Caco-2 (cell line): ENCODE measurements at regions not wholly inside any gene's neighbourhood (a gene's known extent, or its start where the extent isn't known, plus 50 kb on each side); places are given as distances from the start of the nearest gene placed in this dataset.
A peak's percentile ranks its signal among the peaks of the same experiment; 100 is the strongest.

Experiments
- BruUV-seq: library from RNA; stranded (reverse); fragments of 400-500 nt; replicated peaks from 2 replicates; lab custom pipeline; 2021; lab: Mats Ljungman, UMichigan
- CTCF ChIA-PET: fragments of 300-600 bp; sonication (Branson Sonifier 250); formaldehyde crosslinking; loops from one replicate; lab custom pipeline; 2022; ENCODE audit warnings: antibody characterized with exemption; lab: Charles Lee
- POLR2A ChIA-PET: fragments of 300-600 bp; sonication (Branson Sonifier 250); formaldehyde crosslinking; loops from one replicate; lab custom pipeline; 2022; ENCODE audit warnings: antibody characterized with exemption; lab: Charles Lee
- DNase-seq, 2 experiments: peaks; one replicate each; pipeline versions ENCODE4 v3.0.0 to v3.0.0-alpha.2; 2020 to 2022
- H3K27me3 ChIP-seq: replicated peaks from 2 replicates; pipeline ENCODE4 v1.6.0; 2011; ENCODE audit warnings: low read length; ENCODE audit not compliant: control insufficient read depth, insufficient read depth
- H3K36me3 ChIP-seq: 2 replicates; pipeline ENCODE4 v1.5.1; 2011; ENCODE audit warnings: low read length; ENCODE audit not compliant: control insufficient read depth, insufficient read depth
- H3K4me1 ChIP-seq: fragments of 250-450 bp; sonication (Bioruptor Pico); 2 replicates; pipeline ENCODE4 v1.5.1; 2020; ENCODE audit warnings: mild to moderate bottlenecking
- H3K4me3 ChIP-seq: 2 replicates; pipeline ENCODE4 v1.5.1; 2011; ENCODE audit warnings: low read depth, mild to moderate bottlenecking, control low read depth, low read length
- H3K9me3 ChIP-seq: fragments of 250-450 bp; sonication (Bioruptor Pico); 2 replicates; pipeline ENCODE4 v1.5.1; 2020; ENCODE audit warnings: mild to moderate bottlenecking, moderate library complexity
- H3K27ac Mint-ChIP-seq: one replicate; pipeline ENCODE4 v1.8.0; 2022; ENCODE audit warnings: mixed read lengths; ENCODE audit not compliant: unreplicated experiment
- H3K27me3 Mint-ChIP-seq: one replicate; pipeline ENCODE4 v1.8.0; 2022; ENCODE audit warnings: mixed read lengths; ENCODE audit not compliant: insufficient read depth, unreplicated experiment
- H3K36me3 Mint-ChIP-seq: one replicate; pipeline ENCODE4 v1.8.0; 2022; ENCODE audit warnings: mild to moderate bottlenecking, mixed read lengths; ENCODE audit not compliant: insufficient read depth, unreplicated experiment
- H3K4me1 Mint-ChIP-seq: one replicate; pipeline ENCODE4 v1.8.0; 2022; ENCODE audit warnings: low read depth, mixed read lengths; ENCODE audit not compliant: unreplicated experiment
- H3K4me3 Mint-ChIP-seq: one replicate; pipeline ENCODE4 v1.8.0; 2022; ENCODE audit warnings: mild to moderate bottlenecking, moderate library complexity, mixed read lengths; ENCODE audit not compliant: unreplicated experiment
- H3K9me3 Mint-ChIP-seq: one replicate; pipeline ENCODE4 v1.8.0; 2022; ENCODE audit warnings: mixed read lengths; ENCODE audit not compliant: unreplicated experiment
- CTCF ChIP-seq, 2 experiments: fragments of 200-600 bp in 1 of 2; IDR thresholded peaks; 1 replicate in 1 of 2; 2 replicates in 1 of 2; pipeline versions ENCODE4 v1.5.1 to v1.8.0; 2011 to 2022; ENCODE audit warnings: antibody characterized with exemption in 1 of 2, control low read depth in 1 of 2, inconsistent platforms in 1 of 2, low read depth in 1 of 2, low read length in 1 of 2, mild to moderate bottlenecking in 1 of 2, moderate library complexity in 1 of 2; ENCODE audit not compliant: insufficient read depth in 1 of 2, severe bottlenecking in 1 of 2, unreplicated experiment in 1 of 2
- intact Hi-C: fragments of 100-400 bp; cut with micrococcal nuclease; formaldehyde crosslinking; loops from one replicate; pipeline ENCODE4 v1.10.0; 2022; ENCODE audit not compliant: unreplicated experiment

- no peaks in the 10 kb centered on the region for H3K36me3 ChIP-seq
- no TSS peak for BruUV-seq
- Mint-ChIP-seq H3K27ac (no peak overlapping the region), H3K4me3 (no peak overlapping the region), H3K9me3 (no peaks in the 10 kb centered on the region), H3K4me1 (peaks cover 12% of the 10 kb centered on the region), H3K36me3 (peaks cover 7% of the 10 kb centered on the region), H3K27me3 (no peaks in the 10 kb centered on the region)
- no peaks in the 10 kb centered on the region for H3K27me3 ChIP-seq
- H3K4me3 ChIP-seq = no peak overlapping the region
- TF ChIP-seq CTCF (IDR thresholded peaks at IDR 0.05; ENCODE audit: insufficient read depth in 1 of 2, low read depth in 1 of 2, low read length in 1 of 2, severe bottlenecking in 1 of 2, unreplicated experiment in 1 of 2) = peak; percentile 51 to 71
- intact Hi-C loops = loop anchor here (1.0 kb wide), 4 partner anchors 50 to 144 kb away; partner anchors contain the start of gene MPP7
- POLR2A ChIA-PET = interaction anchor here (1.9 kb wide), 1 partner anchor 52 kb away, joined by 11 read pairs; the partner anchor contains the start of gene MPP7
- 0 out of 2 replicates have a peak, but pooled peaks cover 4% of the 10 kb centered on the region for H3K4me1 ChIP-seq
- H3K9me3 ChIP-seq = no peaks in the 10 kb centered on the region
- DNase-seq = peak in 1 of 2 experiments; percentile 28
- CTCF ChIA-PET = interaction anchor here (0.6 to 2.1 kb wide), 19 partner anchors 9 to 777 kb away, joined by 3 to 63 read pairs (median 4); partner anchors contain the start of gene MPP7
Observed at GRCh38 chr10:28250782-28251181, 52.1 kb downstream of the MPP7 start.

DNA sequence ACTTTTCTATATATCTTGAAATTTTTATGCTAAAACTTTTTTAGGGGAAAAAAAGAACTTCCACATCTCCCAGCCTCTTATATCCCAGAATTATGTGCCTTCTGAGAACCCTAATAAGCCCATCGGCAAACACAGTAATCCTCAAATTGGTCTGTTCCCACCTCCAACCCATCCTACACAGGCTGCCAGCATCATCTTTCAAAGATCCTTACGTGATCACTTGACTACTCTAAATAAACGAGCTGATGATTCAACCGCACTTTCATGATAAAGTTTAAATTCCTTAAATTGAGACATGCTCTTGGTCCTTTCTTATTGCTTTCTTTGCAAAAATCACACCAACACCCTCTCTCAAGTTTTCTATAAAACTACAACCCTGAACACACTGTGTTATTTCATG is 52.5 kb downstream of the MPP7 start:
- H3K27ac Mint-ChIP-seq = no peak overlapping the region
- 0 out of 2 replicates have a peak, but pooled peaks cover 4% of the 10 kb centered on the region for H3K4me1 ChIP-seq

GRCh38 chr10:28249512-28249911 is 53.4 kb downstream of the MPP7 start:
- no peak for DNase-seq
- Mint-ChIP-seq H3K4me3 (no peak overlapping the region), H3K36me3 (peaks cover 7% of the 10 kb centered on the region), H3K9me3 (no peaks in the 10 kb centered on the region), H3K4me1 (peaks cover 9% of the 10 kb centered on the region), H3K27me3 (no peaks in the 10 kb centered on the region), H3K27ac (no peak overlapping the region)
- H3K27me3 ChIP-seq = no peaks in the 10 kb centered on the region
- intact Hi-C loops = loop anchor here (10.0 kb wide), 1 partner anchor 145 kb away; no protein-coding TSS in a partner anchor
- POLR2A ChIA-PET = no interaction called here
- no TSS peak for BruUV-seq
- TF ChIP-seq CTCF (IDR thresholded peaks at IDR 0.05; ENCODE audit: insufficient read depth in 1 of 2, low read depth in 1 of 2, low read length in 1 of 2, severe bottlenecking in 1 of 2, unreplicated experiment in 1 of 2) = no peak
- H3K4me1 ChIP-seq = 0 out of 2 replicates have a peak, but pooled peaks cover 4% of the 10 kb centered on the region
- no peak overlapping the region for H3K4me3 ChIP-seq
- CTCF ChIA-PET = interaction anchor here (0.8 to 1.5 kb wide), 2 partner anchors 132 to 144 kb away, joined by 3 read pairs; no protein-coding TSS in a partner anchor
- H3K36me3 ChIP-seq = no peaks in the 10 kb centered on the region
- H3K9me3 ChIP-seq = no peaks in the 10 kb centered on the region

More for the DNA sequence above, 52.5 kb downstream of the MPP7 start:
- H3K4me1 Mint-ChIP-seq = peaks cover 12% of the 10 kb centered on the region
- no peaks in the 10 kb centered on the region for H3K27me3 Mint-ChIP-seq
- ChIA-PET CTCF (interaction anchor here (0.7 to 2.1 kb wide), 13 partner anchors 9 to 143 kb away, joined by 3 to 63 read pairs (median 6); partner anchors contain the start of gene MPP7), POLR2A (interaction anchor here (1.9 kb wide), 1 partner anchor 53 kb away, joined by 11 read pairs; the partner anchor contains the start of gene MPP7)
- no peaks in the 10 kb centered on the region for H3K27me3 ChIP-seq
- no peaks in the 10 kb centered on the region for H3K36me3 ChIP-seq
- BruUV-seq = no TSS peak
- intact Hi-C loops = loop anchor here (1.0 kb wide), 3 partner anchors 53 to 144 kb away; partner anchors contain the start of gene MPP7
- DNase-seq = no peak
- H3K9me3 Mint-ChIP-seq = no peaks in the 10 kb centered on the region
- no peaks in the 10 kb centered on the region for H3K9me3 ChIP-seq
- peaks cover 7% of the 10 kb centered on the region for H3K36me3 Mint-ChIP-seq
- no peak for TF ChIP-seq CTCF (IDR thresholded peaks at IDR 0.05; ENCODE audit: insufficient read depth in 1 of 2, low read depth in 1 of 2, low read length in 1 of 2, severe bottlenecking in 1 of 2, unreplicated experiment in 1 of 2)
- H3K4me3 Mint-ChIP-seq = no peak overlapping the region
- H3K4me3 ChIP-seq = no peak overlapping the region
